CD4-positive, alpha-beta T cell (primary cell): ENCODE measurements at regions not wholly inside any gene's neighbourhood (a gene's known extent, or its start where the extent isn't known, plus 50 kb on each side); places are given as distances from the start of the nearest gene placed in this dataset.

Source experiments
- ATAC-seq: fragments of 200-7000 bp; cut with Tn5 transposase; one replicate; pipeline ENCODE4 v1.10.0; 2022; ENCODE audit warnings: mild to moderate bottlenecking; ENCODE audit not compliant: poor library complexity
- CTCF ChIA-PET: fragments of 350-600 bp; sonication (Branson Sonifier 250); formaldehyde crosslinking; loops from one replicate; lab custom pipeline; 2021; ENCODE audit warnings: antibody characterized with exemption, inconsistent platforms; lab: Charles Lee
- POLR2A ChIA-PET: fragments of 350-600 bp; sonication (Branson Sonifier 250); formaldehyde crosslinking; loops from one replicate; lab custom pipeline; 2021; ENCODE audit warnings: antibody characterized with exemption, inconsistent platforms; lab: Charles Lee
- DNase-seq, 14 experiments: peaks; one replicate each; pipeline ENCODE4 v3.0.0-alpha.2; 2013 to 2020; ENCODE audit warnings: mixed read lengths in 2 of 14
- H3K27ac ChIP-seq, 2 donors: one replicate each; pipeline versions ENCODE4 v1.5.1 to v1.7.0; 2013; ENCODE audit warnings: low read length in 2 of 2, low read depth in 1 of 2, mild to moderate bottlenecking in 1 of 2
- H3K27me3 ChIP-seq, 2 experiments: 1 replicate in 1 of 2; 2 replicates in 1 of 2; pipeline versions ENCODE4 v1.6.1 to v1.7.0; 2013; ENCODE audit warnings: low read length in 2 of 2, control low read depth in 1 of 2, mild to moderate bottlenecking in 1 of 2, moderate library complexity in 1 of 2; ENCODE audit not compliant: insufficient read depth in 2 of 2, control insufficient read depth in 1 of 2
- H3K36me3 ChIP-seq: one replicate; pipeline ENCODE4 v1.6.1; 2013; ENCODE audit warnings: low read length, control low read depth; ENCODE audit not compliant: insufficient read depth
- H3K4me1 ChIP-seq: one replicate; pipeline ENCODE4 v1.6.1; 2013; ENCODE audit warnings: low read length, control low read depth; ENCODE audit not compliant: insufficient read depth
- H3K4me3 ChIP-seq: one replicate; pipeline ENCODE4 v1.5.1; 2013; ENCODE audit warnings: mild to moderate bottlenecking, low read length, moderate library complexity
- H3K9me3 ChIP-seq, 2 experiments: 1 replicate in 1 of 2; 2 replicates in 1 of 2; pipeline versions ENCODE4 v1.6.1 to v1.7.0; 2013; ENCODE audit warnings: low read length in 2 of 2, mild to moderate bottlenecking in 2 of 2, control low read depth in 1 of 2, moderate library complexity in 1 of 2; ENCODE audit not compliant: control insufficient read depth in 1 of 2, insufficient read depth in 1 of 2
- H3K27ac Mint-ChIP-seq: one replicate; pipeline ENCODE4 v1.8.0; 2020; ENCODE audit warnings: mixed read lengths
- H3K27me3 Mint-ChIP-seq: one replicate; pipeline ENCODE4 v1.8.0; 2021; ENCODE audit warnings: mixed read lengths
- H3K36me3 Mint-ChIP-seq: one replicate; pipeline ENCODE4 v1.8.0; 2021; ENCODE audit warnings: low read depth, mixed read lengths
- H3K4me1 Mint-ChIP-seq: one replicate; pipeline ENCODE4 v1.8.0; 2021; ENCODE audit warnings: low read depth, mixed read lengths
- H3K4me3 Mint-ChIP-seq: one replicate; pipeline ENCODE4 v1.8.0; 2020; ENCODE audit warnings: mild to moderate bottlenecking, mixed read lengths
- H3K9me3 Mint-ChIP-seq: one replicate; pipeline ENCODE4 v1.8.0; 2020; ENCODE audit warnings: mixed read lengths
- intact Hi-C, 2 experiments: fragments of 100-400 bp; cut with DNase I in 1 of 2; cut with micrococcal nuclease in 1 of 2; formaldehyde crosslinking; loops; one replicate each; pipeline versions ENCODE4 v1.15.1 to v1.9.0; 2023 to 2025; cut with DNase I, micrococcal nuclease
- TF ChIP-seq, protein P1 (sequence below): fragments of 200-600 bp; IDR thresholded peaks from one replicate; pipeline ENCODE4 v1.8.0; 2022; ENCODE audit warnings: antibody characterized with exemption, mild to moderate bottlenecking

DNA sequence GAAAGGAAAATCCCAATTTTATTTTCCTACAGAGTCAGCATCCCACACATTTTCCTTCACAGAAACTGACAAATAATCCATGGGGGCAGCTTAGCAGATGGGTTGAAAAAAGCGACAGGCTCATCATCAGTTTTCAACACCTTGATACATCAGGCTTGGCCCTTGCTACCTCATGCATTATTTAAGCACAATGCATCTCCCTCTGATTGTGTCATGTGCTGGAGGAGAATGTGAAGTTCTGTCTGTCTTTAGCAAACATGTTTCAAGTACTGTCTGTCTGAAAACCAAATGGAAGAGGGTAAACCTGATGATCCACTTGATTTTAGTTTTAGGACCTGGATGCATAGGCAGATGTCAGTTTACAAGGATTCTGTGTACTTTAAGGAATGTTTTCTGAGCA, 128.6 kb upstream of the ADAMTS9 start:
- ChIA-PET CTCF (no interaction called here), POLR2A (no interaction called here)
- H3K27ac ChIP-seq = no peak overlapping the region
- no peaks in the 10 kb centered on the region for H3K36me3 ChIP-seq
- no peak for ATAC-seq
- H3K4me1 ChIP-seq = no peaks in the 10 kb centered on the region
- H3K9me3 ChIP-seq = no peaks in the 10 kb centered on the region
- intact Hi-C loops = no loop called here
- Mint-ChIP-seq H3K27ac (no peak overlapping the region), H3K4me1 (no peaks in the 10 kb centered on the region), H3K9me3 (peaks cover 4% of the 10 kb centered on the region), H3K36me3 (no peaks in the 10 kb centered on the region), H3K4me3 (no peak overlapping the region), H3K27me3 (no peaks in the 10 kb centered on the region)
- no peaks in the 10 kb centered on the region for H3K27me3 ChIP-seq
- no peak overlapping the region for H3K4me3 ChIP-seq
- DNase-seq = no peak
- TF ChIP-seq, protein P1, sequence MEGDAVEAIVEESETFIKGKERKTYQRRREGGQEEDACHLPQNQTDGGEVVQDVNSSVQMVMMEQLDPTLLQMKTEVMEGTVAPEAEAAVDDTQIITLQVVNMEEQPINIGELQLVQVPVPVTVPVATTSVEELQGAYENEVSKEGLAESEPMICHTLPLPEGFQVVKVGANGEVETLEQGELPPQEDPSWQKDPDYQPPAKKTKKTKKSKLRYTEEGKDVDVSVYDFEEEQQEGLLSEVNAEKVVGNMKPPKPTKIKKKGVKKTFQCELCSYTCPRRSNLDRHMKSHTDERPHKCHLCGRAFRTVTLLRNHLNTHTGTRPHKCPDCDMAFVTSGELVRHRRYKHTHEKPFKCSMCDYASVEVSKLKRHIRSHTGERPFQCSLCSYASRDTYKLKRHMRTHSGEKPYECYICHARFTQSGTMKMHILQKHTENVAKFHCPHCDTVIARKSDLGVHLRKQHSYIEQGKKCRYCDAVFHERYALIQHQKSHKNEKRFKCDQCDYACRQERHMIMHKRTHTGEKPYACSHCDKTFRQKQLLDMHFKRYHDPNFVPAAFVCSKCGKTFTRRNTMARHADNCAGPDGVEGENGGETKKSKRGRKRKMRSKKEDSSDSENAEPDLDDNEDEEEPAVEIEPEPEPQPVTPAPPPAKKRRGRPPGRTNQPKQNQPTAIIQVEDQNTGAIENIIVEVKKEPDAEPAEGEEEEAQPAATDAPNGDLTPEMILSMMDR = no peak

DNA sequence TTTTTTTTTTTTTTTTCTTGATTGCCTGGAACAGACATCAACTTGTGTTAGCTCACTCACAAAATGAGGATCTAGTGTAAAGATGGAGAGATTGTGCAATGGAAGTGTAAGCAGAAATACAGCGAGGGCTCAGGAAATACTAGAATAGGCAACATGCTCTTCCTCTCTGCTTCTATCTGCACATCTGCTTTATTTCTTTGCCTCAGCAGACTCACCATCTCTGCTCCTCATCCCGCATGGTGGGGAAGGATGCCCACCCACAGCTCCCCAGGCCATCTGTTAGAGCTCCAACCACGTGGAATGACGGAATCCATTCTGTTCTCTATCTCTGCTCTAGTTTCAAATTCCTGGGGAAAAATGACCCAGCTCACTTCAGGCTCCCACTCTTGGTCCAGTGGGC, 128.0 kb upstream of the ADAMTS9 start:
- POLR2A ChIA-PET = no interaction called here
- no peak overlapping the region for H3K4me3 Mint-ChIP-seq
- H3K9me3 Mint-ChIP-seq = peaks cover 4% of the 10 kb centered on the region
- Histone ChIP-seq H3K27ac (no peak overlapping the region), H3K4me3 (no peak overlapping the region), H3K36me3 (no peaks in the 10 kb centered on the region), H3K4me1 (no peaks in the 10 kb centered on the region), H3K27me3 (no peaks in the 10 kb centered on the region), H3K9me3 (no peaks in the 10 kb centered on the region)
- H3K36me3 Mint-ChIP-seq = no peaks in the 10 kb centered on the region
- CTCF ChIA-PET = interaction anchor here (0.7 kb wide), 1 partner anchor 1562 kb away, joined by 3 read pairs; no protein-coding TSS in a partner anchor
- DNase-seq (no peak), ATAC-seq (no peak)
- intact Hi-C loops = no loop called here
- no peaks in the 10 kb centered on the region for H3K27me3 Mint-ChIP-seq
- no peak overlapping the region for H3K27ac Mint-ChIP-seq
- no peaks in the 10 kb centered on the region for H3K4me1 Mint-ChIP-seq
- TF ChIP-seq, protein P1 = no peak

DNA sequence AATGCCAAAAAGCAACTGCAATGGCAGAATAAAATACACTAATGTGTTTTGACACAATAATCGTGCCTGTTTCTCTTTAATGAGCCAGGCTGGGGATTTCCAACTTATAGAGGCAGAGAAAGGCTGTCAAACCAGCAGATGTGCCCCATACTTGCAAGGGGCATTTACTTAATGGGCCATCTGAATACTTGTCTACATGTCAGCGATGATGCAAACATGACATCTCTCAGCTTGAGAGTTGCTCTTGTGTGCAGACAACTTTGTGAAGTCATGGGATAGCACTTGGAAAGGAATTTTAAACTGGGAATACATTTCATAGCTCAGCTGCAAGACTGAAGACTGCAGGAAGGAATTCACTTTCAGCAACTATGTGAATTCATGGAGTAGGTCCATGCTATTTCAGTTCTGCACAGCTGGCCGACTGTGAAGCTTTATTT, 127.4 kb upstream of the ADAMTS9 start:
- peaks cover 7% of the 10 kb centered on the region for H3K9me3 Mint-ChIP-seq
- no peak for ATAC-seq
- no peaks in the 10 kb centered on the region for H3K4me1 ChIP-seq
- no peak overlapping the region for H3K27ac ChIP-seq
- H3K27me3 ChIP-seq = no peaks in the 10 kb centered on the region
- no peak for DNase-seq
- no peak overlapping the region for H3K27ac Mint-ChIP-seq
- intact Hi-C loops = no loop called here
- no peak overlapping the region for H3K4me3 ChIP-seq
- no peaks in the 10 kb centered on the region for H3K9me3 ChIP-seq
- TF ChIP-seq, protein P1 = no peak
- ChIA-PET CTCF (no interaction called here), POLR2A (no interaction called here)
- H3K36me3 ChIP-seq = no peaks in the 10 kb centered on the region
- no peaks in the 10 kb centered on the region for H3K27me3 Mint-ChIP-seq
- H3K4me1 Mint-ChIP-seq = no peaks in the 10 kb centered on the region
- no peaks in the 10 kb centered on the region for H3K36me3 Mint-ChIP-seq
- no peak overlapping the region for H3K4me3 Mint-ChIP-seq
